ENCODE measurements at regions not wholly inside any gene's neighbourhood (a gene's known extent, or its start where the extent isn't known, plus 50 kb on each side); places are given as distances from the start of the nearest gene placed in this dataset.
"Not testable (repeated sequence)": the region's sequence is repeated elsewhere in the genome, so short reads cannot be mapped to it uniquely, and the experiment has no call there.

DNA sequence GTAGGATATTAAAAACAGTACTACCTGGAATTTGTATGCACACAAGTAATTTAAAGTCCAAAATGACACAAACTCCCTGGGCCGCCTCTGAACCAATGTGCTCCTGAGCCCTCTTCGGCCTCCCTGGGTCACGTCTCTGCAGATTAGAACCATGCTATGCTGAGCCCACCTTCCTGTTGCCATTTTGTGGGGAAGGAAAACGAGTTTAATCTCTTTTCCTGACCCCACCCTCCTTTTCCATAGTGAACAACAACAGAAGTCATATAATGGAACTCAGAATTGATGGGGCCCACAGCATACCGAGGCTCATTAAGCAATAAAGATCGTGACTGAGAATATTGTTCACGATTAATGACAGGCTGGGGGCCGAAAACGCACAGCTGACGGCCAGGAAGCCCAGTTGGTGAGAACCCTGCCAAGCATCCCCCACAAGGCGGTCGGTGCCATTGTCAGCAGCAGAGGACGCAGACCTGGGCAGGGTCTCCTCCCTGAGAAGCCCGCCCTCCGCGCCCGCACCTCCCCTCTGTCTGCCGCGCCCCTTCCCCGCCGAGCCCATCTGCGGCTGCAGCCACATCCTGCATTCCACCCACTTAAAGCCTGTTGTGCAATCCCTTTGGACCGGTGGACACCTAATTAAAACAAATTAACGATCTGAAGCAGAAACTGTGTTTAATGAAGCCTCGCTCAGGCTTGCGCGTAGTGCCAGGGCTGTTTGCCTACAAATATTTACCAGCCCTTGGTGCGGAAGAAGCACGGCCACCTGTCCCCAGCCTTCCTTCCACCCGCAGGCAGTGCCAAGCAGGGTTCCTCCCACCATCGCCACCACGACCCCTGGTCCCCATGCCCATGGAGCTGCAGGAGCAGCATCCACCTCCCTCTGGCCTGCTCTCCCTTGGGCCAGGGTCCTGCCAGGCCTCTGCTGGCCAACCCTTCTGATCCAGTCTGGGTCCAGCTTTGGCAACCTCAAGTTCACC lies 68.1 kb downstream of the DLL1 start:
- FAIRE-seq (no peak), DNase-seq (ENCODE audit: insufficient read length, low spot score) (no peak)
- TF ChIP-seq, protein P1, sequence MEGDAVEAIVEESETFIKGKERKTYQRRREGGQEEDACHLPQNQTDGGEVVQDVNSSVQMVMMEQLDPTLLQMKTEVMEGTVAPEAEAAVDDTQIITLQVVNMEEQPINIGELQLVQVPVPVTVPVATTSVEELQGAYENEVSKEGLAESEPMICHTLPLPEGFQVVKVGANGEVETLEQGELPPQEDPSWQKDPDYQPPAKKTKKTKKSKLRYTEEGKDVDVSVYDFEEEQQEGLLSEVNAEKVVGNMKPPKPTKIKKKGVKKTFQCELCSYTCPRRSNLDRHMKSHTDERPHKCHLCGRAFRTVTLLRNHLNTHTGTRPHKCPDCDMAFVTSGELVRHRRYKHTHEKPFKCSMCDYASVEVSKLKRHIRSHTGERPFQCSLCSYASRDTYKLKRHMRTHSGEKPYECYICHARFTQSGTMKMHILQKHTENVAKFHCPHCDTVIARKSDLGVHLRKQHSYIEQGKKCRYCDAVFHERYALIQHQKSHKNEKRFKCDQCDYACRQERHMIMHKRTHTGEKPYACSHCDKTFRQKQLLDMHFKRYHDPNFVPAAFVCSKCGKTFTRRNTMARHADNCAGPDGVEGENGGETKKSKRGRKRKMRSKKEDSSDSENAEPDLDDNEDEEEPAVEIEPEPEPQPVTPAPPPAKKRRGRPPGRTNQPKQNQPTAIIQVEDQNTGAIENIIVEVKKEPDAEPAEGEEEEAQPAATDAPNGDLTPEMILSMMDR (IDR thresholded peaks at IDR 0.05; ENCODE audit: insufficient read depth, missing control alignments): no peak

DNA sequence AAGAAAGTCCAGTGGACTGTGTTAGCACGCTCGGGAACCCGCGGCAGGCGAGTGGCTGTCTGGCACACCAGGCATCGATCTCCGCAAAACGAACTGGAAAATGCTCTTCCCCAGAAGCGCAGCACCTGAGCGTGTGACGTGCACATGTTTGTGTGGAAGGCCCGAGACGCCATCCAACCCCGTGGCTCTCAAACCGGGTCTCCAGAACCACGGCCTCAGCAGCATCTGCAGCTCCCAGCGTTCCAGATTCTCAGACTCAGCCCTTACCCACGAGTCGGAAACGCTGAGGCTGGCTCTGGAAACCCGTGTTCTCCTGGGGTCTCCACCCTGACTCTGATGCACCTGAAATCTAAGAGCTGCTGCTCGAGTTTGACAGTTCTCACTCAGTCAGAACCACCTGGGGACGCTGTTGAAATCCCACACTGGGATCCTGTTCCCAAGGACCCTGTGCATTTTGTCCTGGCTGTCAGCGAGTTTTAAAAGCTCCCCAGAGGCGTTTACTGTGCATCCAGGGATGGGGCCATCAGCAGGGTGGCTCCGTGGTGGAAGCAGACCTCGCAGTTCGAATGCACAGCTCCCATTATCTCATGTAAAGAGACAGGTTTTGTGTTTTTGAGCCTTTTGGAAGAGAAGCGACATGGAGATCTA lies 69.0 kb downstream of the DLL1 start:
- TF ChIP-seq, protein P1 (IDR thresholded peaks at IDR 0.05; ENCODE audit: insufficient read depth, missing control alignments): no peak
- FAIRE-seq: no peak
- no peak for DNase-seq (ENCODE audit: insufficient read length, low spot score)

DNA sequence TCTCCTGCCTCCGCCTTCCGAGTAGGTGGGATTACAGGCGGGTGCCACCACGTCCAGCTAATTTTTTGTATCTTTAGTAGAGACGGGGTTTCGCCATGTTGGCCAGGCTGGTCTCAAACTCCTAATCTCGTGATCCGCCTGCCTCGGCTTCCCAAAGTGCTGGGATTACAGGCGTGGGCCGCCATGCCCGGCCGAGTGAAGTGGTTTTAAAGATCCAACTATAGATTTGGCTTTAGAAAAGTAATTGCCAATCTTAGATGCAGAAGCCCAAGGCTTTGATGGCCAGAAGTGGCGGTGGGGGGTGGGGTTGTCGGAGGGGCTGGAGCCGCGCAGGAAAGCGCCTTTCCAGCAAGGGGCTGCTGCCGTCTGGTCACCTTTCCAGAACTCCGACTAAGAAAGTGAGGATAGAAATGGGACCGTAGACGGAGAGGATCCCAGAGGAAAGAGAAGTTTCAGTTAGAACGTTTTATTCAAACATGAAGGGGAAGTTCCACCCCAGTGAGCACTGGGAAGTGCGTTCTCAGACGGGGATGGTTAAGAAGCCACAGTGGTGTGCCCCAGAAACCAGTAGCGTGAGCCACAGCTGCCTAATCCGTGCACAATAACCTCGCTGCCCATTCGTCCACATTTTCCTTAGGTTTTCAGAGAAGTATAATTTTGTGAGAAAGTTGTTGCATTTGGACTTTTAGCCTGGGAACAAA lies 69.7 kb downstream of the DLL1 start:
- TF ChIP-seq, protein P1 (IDR thresholded peaks at IDR 0.05; ENCODE audit: insufficient read depth, missing control alignments): no peak
- no peak for FAIRE-seq
- DNase-seq (ENCODE audit: insufficient read length, low spot score): no peak

DNA sequence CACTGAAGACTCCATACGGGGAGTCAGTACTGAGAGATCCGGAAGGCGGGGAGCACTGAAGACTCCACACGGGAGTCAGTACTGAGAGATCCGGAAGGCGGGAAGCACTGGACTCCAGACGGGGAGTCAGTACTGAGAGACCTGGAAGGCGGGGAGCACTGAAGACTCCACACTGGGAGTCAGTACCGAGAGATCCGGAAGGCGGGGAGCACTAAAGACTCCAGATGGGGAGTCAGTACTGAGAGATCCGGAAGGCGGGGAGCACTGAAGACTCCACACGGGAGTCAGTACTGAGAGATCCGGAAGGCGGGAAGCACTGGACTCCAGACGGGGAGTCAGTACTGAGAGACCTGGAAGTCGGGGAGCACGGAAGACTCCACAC lies 77.2 kb downstream of the DLL1 start:
- not testable (repeated sequence) for DNase-seq (ENCODE audit: insufficient read length, low spot score); FAIRE-seq

DNA sequence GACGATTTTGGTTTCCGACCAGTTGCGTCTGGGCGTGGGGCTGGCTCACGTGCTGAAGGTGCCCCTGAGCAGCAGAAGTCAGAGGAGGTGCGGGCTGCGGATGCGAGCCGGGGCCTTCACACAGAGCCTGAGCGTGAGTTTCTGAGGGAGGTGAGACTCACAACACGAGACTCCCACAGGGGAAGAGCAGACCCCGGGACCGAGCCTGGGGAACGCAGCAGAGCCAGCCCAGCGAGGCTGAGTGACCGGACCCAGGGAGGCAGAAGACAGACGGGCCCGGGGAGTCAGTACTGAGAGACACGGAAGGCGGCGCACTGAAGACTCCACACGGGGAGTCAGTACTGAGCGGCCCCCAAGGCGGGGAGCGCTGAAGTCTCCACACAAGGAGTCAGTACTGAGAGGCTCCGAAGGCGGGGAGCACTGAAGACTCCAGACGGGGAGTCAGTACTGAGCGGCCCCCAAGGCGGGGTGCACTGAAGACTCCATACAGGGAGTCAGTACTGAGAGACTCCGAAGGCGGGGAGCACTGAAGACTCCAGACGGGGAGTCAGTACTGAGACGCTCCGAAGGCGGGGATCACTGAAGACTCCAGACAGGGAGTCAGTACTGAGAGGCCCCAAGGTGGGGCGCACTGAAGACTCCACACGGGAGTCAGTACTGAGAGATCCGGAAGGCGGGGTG lies 77.8 kb downstream of the DLL1 start:
- TF ChIP-seq, protein P1 (IDR thresholded peaks at IDR 0.05; ENCODE audit: insufficient read depth, missing control alignments): no peak
- DNase-seq (ENCODE audit: insufficient read length, low spot score) (no peak), FAIRE-seq (no peak)

DNA sequence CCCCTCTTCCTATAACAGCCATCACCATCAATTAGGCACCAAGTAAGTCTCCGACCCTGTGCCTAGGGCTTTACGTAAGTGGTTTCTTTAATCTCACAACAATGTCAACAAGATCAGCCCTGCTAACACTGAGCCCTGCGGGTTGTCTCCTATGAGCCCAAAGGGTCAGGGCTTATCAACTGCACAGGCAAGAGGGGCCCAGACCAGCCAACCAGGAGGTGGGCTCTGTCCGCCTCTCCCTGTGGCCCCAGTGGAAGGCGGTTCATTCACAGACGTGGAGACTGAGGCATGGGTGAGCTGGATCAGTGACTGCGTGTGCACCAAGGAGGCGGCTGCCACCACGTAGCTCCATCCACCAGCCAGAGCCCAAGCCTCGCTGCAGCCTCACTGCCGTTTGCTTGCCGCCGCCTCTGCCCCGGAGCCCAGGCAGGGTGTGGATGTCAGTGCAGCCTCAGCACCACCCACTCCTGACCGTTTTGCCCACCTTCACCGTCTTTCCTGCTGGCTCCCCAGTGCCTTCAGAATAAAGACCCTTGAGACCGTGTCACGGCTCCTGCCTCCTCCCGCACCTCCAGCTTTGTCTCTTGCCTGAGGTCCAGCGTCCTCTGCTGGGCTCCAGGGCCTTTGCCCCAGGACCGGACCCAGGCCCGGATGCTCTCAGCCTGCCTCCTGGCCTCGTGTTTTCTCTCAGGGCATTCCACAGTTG lies 78.7 kb downstream of the DLL1 start:
- TF ChIP-seq, protein P1 (IDR thresholded peaks at IDR 0.05; ENCODE audit: insufficient read depth, missing control alignments): no peak
- no peak for DNase-seq (ENCODE audit: insufficient read length, low spot score)

More for the DNA sequence above, 78.7 kb downstream of the DLL1 start:
- FAIRE-seq: no peak
